Transverse colon (tissue), 4 donors: ENCODE measurements at regions not wholly inside any gene's neighbourhood (a gene's known extent, or its start where the extent isn't known, plus 50 kb on each side); places are given as distances from the start of the nearest gene placed in this dataset.

ENCODE experiments used
- DNase-seq: peaks from one replicate; pipeline ENCODE4 v3.0.0-alpha.2; 2019
- H3K27ac ChIP-seq, 4 donors: fragments of 200-600 bp; sonication (generic); 2 replicates each; pipeline ENCODE4 v1.5.1; 2016 to 2018; ENCODE audit warnings: inconsistent platforms in 4 of 4
- H3K27me3 ChIP-seq: fragments of 200-600 bp; sonication (generic); 2 replicates; pipeline ENCODE4 v1.5.1; 2017; ENCODE audit warnings: inconsistent platforms
- H3K36me3 ChIP-seq, 4 donors: fragments of 200-600 bp; sonication (generic); 2 replicates each; pipeline ENCODE4 v1.5.1; 2017 to 2019; ENCODE audit warnings: inconsistent platforms in 4 of 4
- H3K4me1 ChIP-seq, 4 donors: fragments of 200-600 bp; sonication (generic); 2 replicates each; pipeline ENCODE4 v1.5.1; 2017 to 2020; ENCODE audit warnings: inconsistent platforms in 4 of 4
- H3K4me3 ChIP-seq, 4 donors: fragments of 200-600 bp; sonication (generic); 1 replicate in 1 of 4; 2 replicates in 3 of 4; pipeline versions ENCODE4 v1.5.1 to v1.6.1; 2017 to 2019; ENCODE audit warnings: inconsistent platforms in 4 of 4
- H3K9me3 ChIP-seq, 2 donors: fragments of 200-600 bp; sonication (generic); 2 replicates each; pipeline ENCODE4 v1.5.1; 2017 to 2019; ENCODE audit warnings: inconsistent platforms in 2 of 2
- CTCF ChIP-seq, 5 experiments: fragments of 200-600 bp in 3 of 5; fragments of 450-650 bp in 2 of 5; sonication (generic) in 3 of 5; IDR thresholded peaks; 1 replicate in 2 of 5; 2 replicates in 3 of 5; pipeline ENCODE4 v1.5.1; 2016 to 2017; ENCODE audit warnings: antibody characterized with exemption in 5 of 5, inconsistent platforms in 3 of 5, mild to moderate bottlenecking in 2 of 5, moderate library complexity in 1 of 5
- EP300 ChIP-seq: sonication (generic); formaldehyde crosslinking; IDR thresholded peaks from one replicate; pipeline ENCODE4 v1.6.1; 2017; ENCODE audit warnings: antibody characterized with exemption, low read depth
- POLR2A ChIP-seq: fragments of 450-650 bp; IDR thresholded peaks from one replicate; pipeline ENCODE4 v1.6.1; 2016; ENCODE audit warnings: antibody characterized with exemption, mild to moderate bottlenecking, moderate library complexity
- POLR2AphosphoS5 ChIP-seq, 3 donors: sonication (generic); formaldehyde crosslinking; IDR thresholded peaks; one replicate each; pipeline ENCODE4 v1.6.1; 2016; ENCODE audit warnings: antibody characterized with exemption in 3 of 3
- WGBS, 2 donors: methylation state at CpG; one replicate each; pipeline ENCODE4 v1.1.5; 2018; ENCODE audit warnings: low coverage in 1 of 2; 5-methylcytosine and 5-hydroxymethylcytosine counted together
- in situ Hi-C, 4 donors: fragments of 200-750 bp; cut with MboI; loops; one replicate each; pipeline versions ENCODE4 v1.15.0 to v1.15.1; 2017; ENCODE audit warnings: low sequenced_read_pairs in 3 of 4, low pct_ligation_motif_present in 1 of 4, low pct_unique_long_range_greater_than_20kb in 1 of 4
- intact Hi-C: fragments of 100-400 bp; cut with DNase I; formaldehyde crosslinking; loops from one replicate; pipeline ENCODE4 v1.15.1; 2023; ENCODE audit warnings: low total_unique reads

DNA sequence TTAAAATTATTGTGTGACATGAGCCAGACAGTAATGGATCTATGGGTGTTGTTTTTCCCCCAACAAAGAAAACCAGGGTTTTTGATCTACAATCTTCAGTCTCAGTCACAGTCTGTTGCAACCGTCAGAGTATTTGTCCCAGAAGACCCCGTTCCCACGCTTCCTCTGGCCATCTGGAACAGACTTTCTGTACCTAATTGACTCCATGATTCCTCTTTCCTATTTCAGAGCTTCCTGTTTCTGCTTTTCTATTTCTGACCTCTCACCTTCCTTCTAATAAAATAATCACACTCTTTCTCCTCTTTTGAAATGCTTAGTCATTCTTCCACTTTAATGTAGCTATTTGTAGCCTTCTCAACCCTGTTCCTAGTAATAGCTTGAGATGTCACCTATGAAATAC is 1044.8 kb downstream of the DTWD2 start:
- TF ChIP-seq CTCF (IDR thresholded peaks at IDR 0.05) (no peak), EP300 (no peak), POLR2A (no peak), POLR2AphosphoS5 (IDR thresholded peaks at IDR 0.05) (no peak)
- Histone ChIP-seq H3K36me3 (no peaks in the 10 kb centered on the region), H3K4me3 (no peak overlapping the region), H3K27ac (no peak overlapping the region), H3K27me3 (no peaks in the 10 kb centered on the region), H3K4me1 (no peaks in the 10 kb centered on the region), H3K9me3 (no peaks in the 10 kb centered on the region)
- intact Hi-C loops, result no loop called here
- in situ Hi-C loops, result no loop called here
- DNase-seq, result no peak
- WGBS, 2 donors, result 44 to 63% methylated on average over 3 of the region's 3 CpGs

DNA sequence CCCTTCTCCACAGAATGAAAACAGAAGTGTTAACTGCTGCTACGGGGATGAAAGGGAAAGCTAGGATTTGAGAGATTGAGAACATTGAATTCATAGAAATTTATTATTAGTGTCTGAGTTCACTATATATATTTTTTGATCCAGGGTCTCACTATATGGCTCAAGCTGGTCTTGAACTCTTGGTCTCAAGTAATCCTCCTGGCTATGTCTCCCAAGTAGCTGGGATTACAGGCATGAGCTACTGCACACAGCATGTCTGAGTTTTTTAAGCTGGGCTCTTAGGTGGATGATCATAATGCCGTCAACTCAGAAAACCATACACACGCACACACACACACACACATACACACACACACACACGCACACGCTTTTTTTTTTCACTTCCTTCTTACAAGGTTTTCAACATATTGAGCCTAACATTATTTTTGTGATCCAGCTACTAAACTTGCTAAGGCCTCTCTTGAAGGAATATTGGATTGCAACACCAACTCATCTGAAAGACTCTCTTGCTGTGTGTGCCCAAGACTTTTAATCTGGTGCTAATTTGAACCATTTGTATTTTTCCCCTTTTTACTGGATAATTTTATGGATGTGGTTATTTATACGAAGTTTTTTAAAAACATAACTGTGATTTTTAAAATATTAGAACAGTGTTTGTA is 1045.4 kb downstream of the DTWD2 start:
- H3K9me3 ChIP-seq, result no peaks in the 10 kb centered on the region
- no peak for DNase-seq
- no peak overlapping the region for H3K4me3 ChIP-seq
- in situ Hi-C loops, result no loop called here
- intact Hi-C loops, result no loop called here
- no peaks in the 10 kb centered on the region for H3K4me1 ChIP-seq
- 72 to 77% methylated on average over 6 of the region's 6 CpGs for WGBS, 2 donors
- no peak overlapping the region for H3K27ac ChIP-seq
- H3K36me3 ChIP-seq, result no peaks in the 10 kb centered on the region
- no peaks in the 10 kb centered on the region for H3K27me3 ChIP-seq
- no peak for TF ChIP-seq POLR2A
- TF ChIP-seq EP300, result no peak
- TF ChIP-seq POLR2AphosphoS5 (IDR thresholded peaks at IDR 0.05), result no peak
- no peak for TF ChIP-seq CTCF (IDR thresholded peaks at IDR 0.05)

GRCh38 chr5:117893211-117893610 is 1095.1 kb downstream of the DTWD2 start:
- in situ Hi-C loops (no loop called here), intact Hi-C loops (no loop called here)
- TF ChIP-seq EP300 (no peak), POLR2AphosphoS5 (IDR thresholded peaks at IDR 0.05) (no peak), CTCF (IDR thresholded peaks at IDR 0.05) (no peak), POLR2A (no peak)
- no peaks in the 10 kb centered on the region for H3K36me3 ChIP-seq
- no peaks in the 10 kb centered on the region for H3K4me1 ChIP-seq
- H3K9me3 ChIP-seq, result no peaks in the 10 kb centered on the region
- no peak overlapping the region for H3K4me3 ChIP-seq
- WGBS, 2 donors, result 74 to 81% methylated on average over 5 of the region's 5 CpGs
- no peak for DNase-seq
- H3K27me3 ChIP-seq, result no peaks in the 10 kb centered on the region
- no peak overlapping the region for H3K27ac ChIP-seq

DNA sequence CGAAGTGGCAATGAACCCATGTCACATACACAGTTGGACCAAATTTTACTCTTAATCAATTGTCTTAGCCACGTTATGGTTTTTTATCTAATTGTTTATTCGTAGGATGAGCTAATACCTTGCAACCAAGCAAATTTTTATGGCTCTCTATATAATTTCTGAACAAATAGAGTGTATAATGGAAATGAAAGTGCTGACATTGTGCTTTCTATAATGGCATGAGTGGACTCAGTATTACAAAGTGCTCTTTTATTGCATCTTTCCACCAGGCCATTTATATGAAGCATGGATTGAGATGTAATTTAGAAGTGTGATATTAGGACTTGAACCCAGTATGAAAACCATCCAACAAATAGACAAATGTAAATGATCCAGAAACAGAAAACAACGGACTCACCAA is 1096.0 kb downstream of the DTWD2 start:
- H3K27me3 ChIP-seq, result no peaks in the 10 kb centered on the region
- H3K27ac ChIP-seq, result no peak overlapping the region
- no peaks in the 10 kb centered on the region for H3K36me3 ChIP-seq
- intact Hi-C loops (no loop called here), in situ Hi-C loops (no loop called here)
- H3K9me3 ChIP-seq, result no peaks in the 10 kb centered on the region
- no peaks in the 10 kb centered on the region for H3K4me1 ChIP-seq
- 68 to 69% methylated on average over 4 of the region's 4 CpGs for WGBS, 2 donors
- no peak for DNase-seq
- TF ChIP-seq EP300 (no peak), POLR2AphosphoS5 (IDR thresholded peaks at IDR 0.05) (no peak), POLR2A (no peak), CTCF (IDR thresholded peaks at IDR 0.05) (no peak)
- H3K4me3 ChIP-seq, result no peak overlapping the region
